Lower leg skin (tissue), 3 donors: ENCODE measurements at regions not wholly inside any gene's neighbourhood (a gene's known extent, or its start where the extent isn't known, plus 50 kb on each side); places are given as distances from the start of the nearest gene placed in this dataset.

Source experiments
- CTCF ChIP-seq, 3 donors: fragments of 450-650 bp; IDR thresholded peaks; one replicate each; pipeline ENCODE4 v1.5.1; 2016; ENCODE audit warnings: antibody characterized with exemption in 3 of 3, mild to moderate bottlenecking in 3 of 3, moderate library complexity in 2 of 3
- POLR2A ChIP-seq, 2 donors: fragments of 450-650 bp; IDR thresholded peaks; one replicate each; pipeline ENCODE4 v1.6.1; 2016 to 2017; ENCODE audit warnings: antibody characterized with exemption in 2 of 2, mild to moderate bottlenecking in 1 of 2, moderate library complexity in 1 of 2

GRCh38 chr1:69263921-69264391, 303.8 kb upstream of the LRRC7 start:
- no peak for TF ChIP-seq CTCF (IDR thresholded peaks at IDR 0.05)
- no peak for TF ChIP-seq POLR2A (IDR thresholded peaks at IDR 0.05)
